ENCODE measurements at regions not wholly inside any gene's neighbourhood (a gene's known extent, or its start where the extent isn't known, plus 50 kb on each side); places are given as distances from the start of the nearest gene placed in this dataset.

- TF ChIP-seq CTCF (IDR thresholded peaks at IDR 0.05) (no peak), POLR2AphosphoS5 (IDR thresholded peaks at IDR 0.05; ENCODE audit: insufficient read depth in 1 of 2, low read depth in 1 of 2) (no peak), POLR2A (IDR thresholded peaks at IDR 0.05) (no peak)
These were observed 80.9 kb downstream of the FAM76B start for GRCh38 chr11:95708681-95709080.
